Thoracic aorta (tissue), 2 donors: ENCODE measurements at regions not wholly inside any gene's neighbourhood (a gene's known extent, or its start where the extent isn't known, plus 50 kb on each side); places are given as distances from the start of the nearest gene placed in this dataset.
A peak's percentile ranks its signal among the peaks of the same experiment; 100 is the strongest.

ENCODE experiments used
- ATAC-seq: fragments of 150-250 bp; one replicate; pipeline ENCODE4 v1.8.0; 2017; ENCODE audit warnings: low read depth; ENCODE audit not compliant: insufficient number of reproducible peaks, low FRiP score
- DNase-seq: peaks from one replicate; pipeline ENCODE4 v3.0.0-alpha.2; 2020; ENCODE audit warnings: low spot score
- H3K27ac ChIP-seq, 2 donors: fragments of 200-600 bp; sonication (generic); 1 replicate in 1 of 2; 2 replicates in 1 of 2; pipeline ENCODE4 v1.5.1; 2016; ENCODE audit warnings: mild to moderate bottlenecking in 2 of 2, moderate library complexity in 2 of 2
- H3K27me3 ChIP-seq: fragments of 200-600 bp; sonication (generic); replicated peaks from 2 replicates; pipeline ENCODE4 v1.6.0; 2016; ENCODE audit warnings: mild to moderate bottlenecking; ENCODE audit not compliant: insufficient read depth
- H3K36me3 ChIP-seq: fragments of 200-600 bp; sonication (generic); one replicate; pipeline ENCODE4 v1.5.1; 2016
- H3K4me1 ChIP-seq, 2 donors: fragments of 200-600 bp; sonication (generic); 1 replicate in 1 of 2; 2 replicates in 1 of 2; pipeline versions ENCODE4 v1.5.1 to v1.6.0; 2016; ENCODE audit warnings: low read depth in 2 of 2, mild to moderate bottlenecking in 1 of 2; ENCODE audit not compliant: control insufficient read depth in 1 of 2
- H3K4me3 ChIP-seq: fragments of 200-600 bp; sonication (generic); 2 replicates; pipeline ENCODE4 v1.5.1; 2016; ENCODE audit warnings: mild to moderate bottlenecking
- H3K9me3 ChIP-seq: fragments of 200-600 bp; sonication (generic); 2 replicates; pipeline ENCODE4 v1.5.1; 2016
- TF ChIP-seq, protein P1 (sequence below): fragments of 200-600 bp; sonication (generic); IDR thresholded peaks from one replicate; pipeline ENCODE4 v1.5.1; 2019; ENCODE audit warnings: antibody characterized with exemption

- TF ChIP-seq, protein P1, sequence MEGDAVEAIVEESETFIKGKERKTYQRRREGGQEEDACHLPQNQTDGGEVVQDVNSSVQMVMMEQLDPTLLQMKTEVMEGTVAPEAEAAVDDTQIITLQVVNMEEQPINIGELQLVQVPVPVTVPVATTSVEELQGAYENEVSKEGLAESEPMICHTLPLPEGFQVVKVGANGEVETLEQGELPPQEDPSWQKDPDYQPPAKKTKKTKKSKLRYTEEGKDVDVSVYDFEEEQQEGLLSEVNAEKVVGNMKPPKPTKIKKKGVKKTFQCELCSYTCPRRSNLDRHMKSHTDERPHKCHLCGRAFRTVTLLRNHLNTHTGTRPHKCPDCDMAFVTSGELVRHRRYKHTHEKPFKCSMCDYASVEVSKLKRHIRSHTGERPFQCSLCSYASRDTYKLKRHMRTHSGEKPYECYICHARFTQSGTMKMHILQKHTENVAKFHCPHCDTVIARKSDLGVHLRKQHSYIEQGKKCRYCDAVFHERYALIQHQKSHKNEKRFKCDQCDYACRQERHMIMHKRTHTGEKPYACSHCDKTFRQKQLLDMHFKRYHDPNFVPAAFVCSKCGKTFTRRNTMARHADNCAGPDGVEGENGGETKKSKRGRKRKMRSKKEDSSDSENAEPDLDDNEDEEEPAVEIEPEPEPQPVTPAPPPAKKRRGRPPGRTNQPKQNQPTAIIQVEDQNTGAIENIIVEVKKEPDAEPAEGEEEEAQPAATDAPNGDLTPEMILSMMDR = no peak
- no peaks in the 10 kb centered on the region for H3K36me3 ChIP-seq
Observed at GRCh38 chr12:116404247-116404646, 126.8 kb upstream of the MED13L start.

GRCh38 chr12:116404913-116405611 lies 127.6 kb upstream of the MED13L start:
- Histone ChIP-seq H3K9me3 (no peaks in the 10 kb centered on the region), H3K27me3 (no peaks in the 10 kb centered on the region), H3K27ac (peak overlapping the region in 1 of 2 donors; percentile 36), H3K36me3 (no peaks in the 10 kb centered on the region), H3K4me3 (no peak overlapping the region), H3K4me1 (peaks cover 15 to 46% of the 10 kb centered on the region in 2 donors)
- no peak for DNase-seq
- TF ChIP-seq, protein P1 = no peak
- ATAC-seq = no peak

More at GRCh38 chr12:116404247-116404646, 126.8 kb upstream of the MED13L start:
- H3K27ac ChIP-seq = no peak overlapping the region
- H3K27me3 ChIP-seq = no peaks in the 10 kb centered on the region
- no peak for DNase-seq
- no peak overlapping the region for H3K4me3 ChIP-seq
- no peak for ATAC-seq
- H3K9me3 ChIP-seq = no peaks in the 10 kb centered on the region
- peaks cover 15 to 38% of the 10 kb centered on the region in 2 donors for H3K4me1 ChIP-seq

DNA sequence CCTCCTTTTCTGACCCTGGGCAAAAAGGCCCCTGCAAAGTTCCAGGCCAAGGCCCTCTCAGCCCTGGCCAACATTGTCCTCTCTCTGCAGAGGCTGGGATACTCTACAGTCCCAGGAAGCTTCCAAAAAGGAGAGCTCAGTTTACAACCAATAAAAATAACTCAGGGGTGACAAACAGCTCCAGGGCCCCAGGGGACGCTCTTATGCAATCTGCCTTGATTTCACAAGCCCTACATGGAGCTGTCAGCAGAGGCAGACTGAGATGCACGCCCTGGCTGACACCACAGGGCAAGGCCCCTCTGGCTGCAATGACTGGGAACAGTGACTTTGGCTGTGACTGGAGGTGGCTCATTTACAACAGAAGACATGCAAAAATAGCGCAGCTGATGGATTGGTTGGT lies 129.0 kb upstream of the MED13L start:
- no peak overlapping the region for H3K4me3 ChIP-seq
- H3K27me3 ChIP-seq = no peaks in the 10 kb centered on the region
- TF ChIP-seq, protein P1 = peak; percentile 22
- H3K9me3 ChIP-seq = no peaks in the 10 kb centered on the region
- H3K27ac ChIP-seq = peak overlapping the region; percentile 26 to 36
- peaks cover 23 to 61% of the 10 kb centered on the region in 2 donors for H3K4me1 ChIP-seq
- no peaks in the 10 kb centered on the region for H3K36me3 ChIP-seq
- ATAC-seq = peak; percentile 84
- DNase-seq = peak; percentile 86

GRCh38 chr12:116408489-116409250 lies 131.2 kb upstream of the MED13L start:
- ATAC-seq = no peak
- H3K9me3 ChIP-seq = no peaks in the 10 kb centered on the region

DNA sequence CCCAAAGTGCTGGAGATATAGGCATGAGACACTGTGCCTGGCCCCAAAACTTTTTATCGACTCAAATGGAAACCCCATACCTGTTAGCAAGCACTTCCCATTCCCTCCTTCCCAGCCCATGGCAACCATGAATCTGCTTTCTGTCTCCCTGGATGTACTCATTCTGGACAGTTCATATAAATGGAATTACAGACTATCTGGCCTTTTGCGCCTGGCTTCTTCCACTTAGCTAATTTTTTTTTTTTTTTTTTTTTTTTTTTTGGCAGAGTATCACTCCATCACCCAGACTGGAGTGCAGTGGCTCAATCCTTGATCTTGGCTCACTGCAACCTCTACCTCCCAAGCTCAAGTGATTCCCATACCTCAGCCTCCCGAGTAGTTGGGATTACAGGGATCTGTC lies 134.5 kb upstream of the MED13L start:
- no peak for ATAC-seq
- no peak for DNase-seq
- Histone ChIP-seq H3K4me3 (no peak overlapping the region), H3K36me3 (no peaks in the 10 kb centered on the region), H3K27me3 (no peaks in the 10 kb centered on the region), H3K4me1 (peaks cover 14 to 40% of the 10 kb centered on the region in 2 donors), H3K27ac (no peak overlapping the region), H3K9me3 (no peaks in the 10 kb centered on the region)
- TF ChIP-seq, protein P1 = no peak

More at GRCh38 chr12:116408489-116409250, 131.2 kb upstream of the MED13L start:
- TF ChIP-seq, protein P1 = no peak
- H3K27me3 ChIP-seq = no peaks in the 10 kb centered on the region
- no peak for DNase-seq
- H3K27ac ChIP-seq = no peak overlapping the region
- H3K36me3 ChIP-seq = no peaks in the 10 kb centered on the region
- no peak overlapping the region for H3K4me3 ChIP-seq
- peaks cover 23 to 65% of the 10 kb centered on the region in 2 donors for H3K4me1 ChIP-seq
